ENCODE measurements at regions not wholly inside any gene's neighbourhood (a gene's known extent, or its start where the extent isn't known, plus 50 kb on each side); places are given as distances from the start of the nearest gene placed in this dataset.

DNA sequence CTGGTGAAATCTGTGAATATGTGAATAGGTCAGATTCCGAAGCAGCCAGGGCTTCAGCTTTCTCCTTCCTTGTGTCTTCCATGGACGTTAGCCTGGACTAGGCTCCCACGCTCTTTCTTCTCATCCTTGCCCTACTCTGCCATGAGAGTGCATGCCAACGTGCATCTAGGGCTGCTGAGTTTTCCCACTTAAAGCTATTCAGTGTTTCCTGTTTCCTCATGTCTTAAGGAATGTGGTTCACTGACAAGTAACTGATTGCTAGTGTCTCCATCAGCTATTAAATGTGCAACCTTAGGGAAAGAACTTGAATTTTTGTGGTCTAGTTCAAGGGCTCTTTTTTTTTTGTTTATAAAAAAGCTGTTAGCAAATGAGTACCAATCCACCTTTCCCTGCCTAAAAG, 642.3 kb upstream of the LINC00305 start:
- no peak for TF ChIP-seq EZH2phosphoT487 (IDR thresholded peaks at IDR 0.05; ENCODE audit: borderline replicate concordance, low read length)
- TF ChIP-seq, protein P1, sequence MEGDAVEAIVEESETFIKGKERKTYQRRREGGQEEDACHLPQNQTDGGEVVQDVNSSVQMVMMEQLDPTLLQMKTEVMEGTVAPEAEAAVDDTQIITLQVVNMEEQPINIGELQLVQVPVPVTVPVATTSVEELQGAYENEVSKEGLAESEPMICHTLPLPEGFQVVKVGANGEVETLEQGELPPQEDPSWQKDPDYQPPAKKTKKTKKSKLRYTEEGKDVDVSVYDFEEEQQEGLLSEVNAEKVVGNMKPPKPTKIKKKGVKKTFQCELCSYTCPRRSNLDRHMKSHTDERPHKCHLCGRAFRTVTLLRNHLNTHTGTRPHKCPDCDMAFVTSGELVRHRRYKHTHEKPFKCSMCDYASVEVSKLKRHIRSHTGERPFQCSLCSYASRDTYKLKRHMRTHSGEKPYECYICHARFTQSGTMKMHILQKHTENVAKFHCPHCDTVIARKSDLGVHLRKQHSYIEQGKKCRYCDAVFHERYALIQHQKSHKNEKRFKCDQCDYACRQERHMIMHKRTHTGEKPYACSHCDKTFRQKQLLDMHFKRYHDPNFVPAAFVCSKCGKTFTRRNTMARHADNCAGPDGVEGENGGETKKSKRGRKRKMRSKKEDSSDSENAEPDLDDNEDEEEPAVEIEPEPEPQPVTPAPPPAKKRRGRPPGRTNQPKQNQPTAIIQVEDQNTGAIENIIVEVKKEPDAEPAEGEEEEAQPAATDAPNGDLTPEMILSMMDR (IDR thresholded peaks at IDR 0.05; ENCODE audit: low read depth, low read length, poor library complexity, severe bottlenecking): no peak
- Histone ChIP-seq H3K4me3 (ENCODE audit: low read length) (no peak overlapping the region), H3K4me1 (ENCODE audit: control insufficient read depth, low read length) (no peaks in the 10 kb centered on the region)

DNA sequence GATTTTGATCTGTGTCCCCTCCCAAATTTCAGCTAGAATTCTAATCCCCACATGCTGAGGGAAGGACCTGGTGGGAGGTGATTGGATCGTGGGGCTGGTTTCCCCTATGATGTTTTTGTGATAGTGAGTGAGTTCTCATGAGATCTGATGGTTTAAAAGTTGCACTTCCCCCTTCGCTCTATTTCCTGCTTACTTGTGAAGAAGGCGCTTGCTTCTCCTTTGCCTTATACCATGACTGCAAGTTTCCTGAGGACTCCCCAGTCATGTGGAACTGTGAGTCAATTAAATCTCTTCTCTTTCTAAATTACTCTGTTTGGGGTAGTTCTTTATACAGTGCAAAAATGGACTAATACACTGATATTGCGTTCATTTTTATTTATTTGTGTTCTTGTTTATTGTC, 636.8 kb upstream of the LINC00305 start:
- TF ChIP-seq, protein P1 (IDR thresholded peaks at IDR 0.05; ENCODE audit: low read depth, low read length, poor library complexity, severe bottlenecking): no peak
- no peak for TF ChIP-seq EZH2phosphoT487 (IDR thresholded peaks at IDR 0.05; ENCODE audit: borderline replicate concordance, low read length)
- H3K27ac ChIP-seq (ENCODE audit: low read depth, low read length): no peak overlapping the region
- H3K36me3 ChIP-seq (ENCODE audit: control insufficient read depth, low read length): no peaks in the 10 kb centered on the region
- no peaks in the 10 kb centered on the region for H3K4me1 ChIP-seq (ENCODE audit: control insufficient read depth, low read length)
- no peaks in the 10 kb centered on the region for H3K27me3 ChIP-seq (ENCODE audit: control insufficient read depth, low read length)
- H3K4me2 ChIP-seq (ENCODE audit: low read length): no peak overlapping the region
- no peaks in the 10 kb centered on the region for H3K9me3 ChIP-seq (ENCODE audit: control insufficient read depth, insufficient read depth, low read length)
- no peak overlapping the region for H3K4me3 ChIP-seq (ENCODE audit: low read length)
- H3K9me2 ChIP-seq (replicated peaks; ENCODE audit: control insufficient read depth, low read length): no peaks in the 10 kb centered on the region
- H3K79me2 ChIP-seq (ENCODE audit: control insufficient read depth, low read length): no peaks in the 10 kb centered on the region
- no peaks in the 10 kb centered on the region for H4K20me1 ChIP-seq (ENCODE audit: control insufficient read depth, insufficient read depth, low read depth, low read length)
- no peaks in the 10 kb centered on the region for H3F3A ChIP-seq (ENCODE audit: control insufficient read depth, insufficient read depth)

More for the DNA sequence above, 642.3 kb upstream of the LINC00305 start:
- no peak overlapping the region for H3K4me2 ChIP-seq (ENCODE audit: low read length)
- no peaks in the 10 kb centered on the region for H3F3A ChIP-seq (ENCODE audit: control insufficient read depth, insufficient read depth)
- H3K9me3 ChIP-seq (ENCODE audit: control insufficient read depth, insufficient read depth, low read length): no peaks in the 10 kb centered on the region
- H4K20me1 ChIP-seq (ENCODE audit: control insufficient read depth, insufficient read depth, low read depth, low read length): no peaks in the 10 kb centered on the region
- no peak overlapping the region for H3K27ac ChIP-seq (ENCODE audit: low read depth, low read length)
- no peaks in the 10 kb centered on the region for H3K9me2 ChIP-seq (replicated peaks; ENCODE audit: control insufficient read depth, low read length)
- H3K27me3 ChIP-seq (ENCODE audit: control insufficient read depth, low read length): no peaks in the 10 kb centered on the region
- no peaks in the 10 kb centered on the region for H3K79me2 ChIP-seq (ENCODE audit: control insufficient read depth, low read length)
- no peaks in the 10 kb centered on the region for H3K36me3 ChIP-seq (ENCODE audit: control insufficient read depth, low read length)

DNA sequence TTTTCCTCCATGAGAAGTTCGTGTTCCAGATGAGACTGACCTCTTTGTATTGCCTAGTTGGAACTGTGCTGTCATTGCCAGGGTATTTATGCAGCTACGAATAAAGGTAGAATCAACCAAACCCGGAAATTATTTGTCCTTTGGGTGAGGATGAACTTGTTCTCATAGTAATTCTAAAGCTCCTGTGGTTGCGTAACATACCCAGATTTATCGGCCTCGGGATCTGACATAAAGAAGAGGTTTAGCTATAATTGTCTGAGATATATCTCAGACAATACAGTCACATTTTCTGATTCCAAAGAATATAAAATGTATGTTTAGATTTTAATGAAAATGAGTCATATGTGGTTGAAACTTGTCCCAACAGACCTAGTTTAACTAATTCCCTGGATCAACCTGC, 628.7 kb upstream of the LINC00305 start:
- TF ChIP-seq, protein P1 (IDR thresholded peaks at IDR 0.05; ENCODE audit: low read depth, low read length, poor library complexity, severe bottlenecking): no peak
- TF ChIP-seq EZH2phosphoT487 (IDR thresholded peaks at IDR 0.05; ENCODE audit: borderline replicate concordance, low read length): no peak
- H3K27me3 ChIP-seq (ENCODE audit: control insufficient read depth, low read length): no peaks in the 10 kb centered on the region
- no peaks in the 10 kb centered on the region for H3K36me3 ChIP-seq (ENCODE audit: control insufficient read depth, low read length)
- no peaks in the 10 kb centered on the region for H3K79me2 ChIP-seq (ENCODE audit: control insufficient read depth, low read length)
- no peak overlapping the region for H3K4me3 ChIP-seq (ENCODE audit: low read length)
- H3K4me2 ChIP-seq (ENCODE audit: low read length): no peak overlapping the region
- H4K20me1 ChIP-seq (ENCODE audit: control insufficient read depth, insufficient read depth, low read depth, low read length): no peaks in the 10 kb centered on the region
- H3K27ac ChIP-seq (ENCODE audit: low read depth, low read length): no peak overlapping the region
- no peaks in the 10 kb centered on the region for H3K4me1 ChIP-seq (ENCODE audit: control insufficient read depth, low read length)
- H3K9me2 ChIP-seq (replicated peaks; ENCODE audit: control insufficient read depth, low read length): no peaks in the 10 kb centered on the region; the same call in 1 of the 2 replicates
- H3K9me3 ChIP-seq (ENCODE audit: control insufficient read depth, insufficient read depth, low read length): no peaks in the 10 kb centered on the region
- no peaks in the 10 kb centered on the region for H3F3A ChIP-seq (ENCODE audit: control insufficient read depth, insufficient read depth)

DNA sequence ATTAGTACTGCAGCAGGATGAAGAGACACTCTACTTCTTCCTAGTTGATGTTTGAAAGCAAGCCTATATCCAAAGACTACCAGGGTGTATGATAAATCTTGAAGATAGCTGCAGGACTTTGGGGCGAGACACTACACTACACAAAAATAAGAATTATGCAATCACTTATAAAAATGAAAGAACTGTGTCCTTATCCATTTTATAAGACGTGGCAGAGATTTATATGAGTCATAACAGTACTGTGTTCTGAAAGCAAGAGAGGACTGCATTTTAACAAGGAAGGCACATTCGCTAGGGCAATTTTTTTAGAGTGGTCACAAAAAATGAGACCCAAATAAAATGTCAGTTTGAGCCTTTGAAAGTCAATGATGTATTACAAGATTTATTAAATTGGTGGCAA, 617.0 kb upstream of the LINC00305 start:
- no peaks in the 10 kb centered on the region for H4K20me1 ChIP-seq (ENCODE audit: control insufficient read depth, insufficient read depth, low read depth, low read length)
- H3F3A ChIP-seq (ENCODE audit: control insufficient read depth, insufficient read depth): no peaks in the 10 kb centered on the region
- no peak overlapping the region for H3K27ac ChIP-seq (ENCODE audit: low read depth, low read length)
- H3K79me2 ChIP-seq (ENCODE audit: control insufficient read depth, low read length): no peaks in the 10 kb centered on the region
- H3K4me2 ChIP-seq (ENCODE audit: low read length): no peak overlapping the region
- H3K4me3 ChIP-seq (ENCODE audit: low read length): no peak overlapping the region
- no peaks in the 10 kb centered on the region for H3K27me3 ChIP-seq (ENCODE audit: control insufficient read depth, low read length)
- no peaks in the 10 kb centered on the region for H3K9me3 ChIP-seq (ENCODE audit: control insufficient read depth, insufficient read depth, low read length)
- TF ChIP-seq, protein P1 (IDR thresholded peaks at IDR 0.05; ENCODE audit: low read depth, low read length, poor library complexity, severe bottlenecking): no peak
- no peak for TF ChIP-seq EZH2phosphoT487 (IDR thresholded peaks at IDR 0.05; ENCODE audit: borderline replicate concordance, low read length)
- no peaks in the 10 kb centered on the region for H3K4me1 ChIP-seq (ENCODE audit: control insufficient read depth, low read length)
- no peaks in the 10 kb centered on the region for H3K36me3 ChIP-seq (ENCODE audit: control insufficient read depth, low read length)
- no peaks in the 10 kb centered on the region for H3K9me2 ChIP-seq (replicated peaks; ENCODE audit: control insufficient read depth, low read length)
